Brain microvascular endothelial cell (primary cell): ENCODE measurements at regions not wholly inside any gene's neighbourhood (a gene's known extent, or its start where the extent isn't known, plus 50 kb on each side); places are given as distances from the start of the nearest gene placed in this dataset.

Experiments
- DNase-seq: peaks from one replicate; pipeline ENCODE4 v3.0.0-alpha.2; 2020
- H3K27ac ChIP-seq: fragments of 250-450 bp; sonication (Bioruptor Pico); 2 replicates; pipeline ENCODE4 v1.5.1; 2020; ENCODE audit warnings: mild to moderate bottlenecking, moderate library complexity
- H3K27me3 ChIP-seq: fragments of 250-450 bp; sonication (Bioruptor Pico); replicated peaks from 2 replicates; pipeline ENCODE4 v1.5.1; 2020; ENCODE audit warnings: mild to moderate bottlenecking
- H3K36me3 ChIP-seq: fragments of 250-450 bp; sonication (Bioruptor Pico); replicated peaks from 2 replicates; pipeline ENCODE4 v1.5.1; 2020; ENCODE audit warnings: mild to moderate bottlenecking
- H3K4me3 ChIP-seq: 2 replicates; pipeline ENCODE4 v1.5.1; 2011; ENCODE audit warnings: low read depth, mild to moderate bottlenecking, control low read depth, low read length, moderate library complexity
- in situ Hi-C: cut with HindIII; loops from 2 replicates; pipeline ENCODE4 v1.10.0; 2017; ENCODE audit warnings: low sequenced_read_pairs, low pct_ligation_motif_present
- TF ChIP-seq, protein P1 (sequence below): IDR thresholded peaks from 2 replicates; pipeline ENCODE4 v1.5.1; 2011; ENCODE audit warnings: low read depth, mild to moderate bottlenecking, moderate library complexity, low read length, control low read depth, inconsistent platforms; ENCODE audit errors: missing control alignments

DNA sequence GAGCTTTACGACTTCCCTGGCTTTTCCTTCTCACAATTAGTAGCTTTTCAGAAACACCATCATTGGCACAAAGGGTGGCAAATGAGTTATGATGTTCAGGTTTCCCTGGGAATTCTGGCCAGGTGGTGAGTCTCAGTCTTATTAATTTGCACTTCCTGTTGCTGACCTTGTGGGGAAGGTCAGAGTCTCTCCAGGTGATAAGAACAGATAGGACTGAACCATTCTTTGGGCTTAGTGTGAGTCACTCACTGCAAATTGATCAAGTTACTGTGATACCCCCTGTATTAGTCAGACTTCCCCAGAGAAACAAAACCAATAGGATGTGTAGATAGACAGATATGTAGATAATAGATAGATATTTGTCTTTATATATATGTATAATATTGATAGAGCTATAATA is 53.8 kb upstream of the RANBP3L start:
- DNase-seq, result no peak
- no peak overlapping the region for H3K27ac ChIP-seq
- H3K4me3 ChIP-seq, result no peak overlapping the region
- in situ Hi-C loops, result no loop called here
- H3K36me3 ChIP-seq, result no peaks in the 10 kb centered on the region
- TF ChIP-seq, protein P1, sequence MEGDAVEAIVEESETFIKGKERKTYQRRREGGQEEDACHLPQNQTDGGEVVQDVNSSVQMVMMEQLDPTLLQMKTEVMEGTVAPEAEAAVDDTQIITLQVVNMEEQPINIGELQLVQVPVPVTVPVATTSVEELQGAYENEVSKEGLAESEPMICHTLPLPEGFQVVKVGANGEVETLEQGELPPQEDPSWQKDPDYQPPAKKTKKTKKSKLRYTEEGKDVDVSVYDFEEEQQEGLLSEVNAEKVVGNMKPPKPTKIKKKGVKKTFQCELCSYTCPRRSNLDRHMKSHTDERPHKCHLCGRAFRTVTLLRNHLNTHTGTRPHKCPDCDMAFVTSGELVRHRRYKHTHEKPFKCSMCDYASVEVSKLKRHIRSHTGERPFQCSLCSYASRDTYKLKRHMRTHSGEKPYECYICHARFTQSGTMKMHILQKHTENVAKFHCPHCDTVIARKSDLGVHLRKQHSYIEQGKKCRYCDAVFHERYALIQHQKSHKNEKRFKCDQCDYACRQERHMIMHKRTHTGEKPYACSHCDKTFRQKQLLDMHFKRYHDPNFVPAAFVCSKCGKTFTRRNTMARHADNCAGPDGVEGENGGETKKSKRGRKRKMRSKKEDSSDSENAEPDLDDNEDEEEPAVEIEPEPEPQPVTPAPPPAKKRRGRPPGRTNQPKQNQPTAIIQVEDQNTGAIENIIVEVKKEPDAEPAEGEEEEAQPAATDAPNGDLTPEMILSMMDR, result no peak
- H3K27me3 ChIP-seq, result no peaks in the 10 kb centered on the region

DNA sequence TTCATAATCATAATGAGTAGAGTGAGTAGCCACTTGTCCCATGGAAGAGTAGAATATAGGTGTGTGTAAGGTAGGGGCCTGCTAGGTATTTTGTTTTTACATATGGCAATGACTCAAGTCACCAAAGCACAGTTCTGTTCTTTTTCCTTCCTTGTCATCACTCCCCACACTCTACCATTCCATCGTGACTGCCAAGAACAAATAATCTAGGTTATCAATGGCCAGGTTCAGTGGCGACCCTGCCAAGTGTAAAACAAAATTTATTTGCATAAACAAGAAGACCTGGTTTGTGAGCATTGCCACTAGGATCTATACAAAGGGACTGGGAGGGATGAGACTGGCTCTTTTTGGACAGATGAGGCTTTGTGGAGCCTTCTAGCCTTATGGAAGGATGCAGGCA is 55.2 kb upstream of the RANBP3L start:
- TF ChIP-seq, protein P1, result no peak
- no peak overlapping the region for H3K4me3 ChIP-seq
- in situ Hi-C loops, result no loop called here
- DNase-seq, result no peak
- H3K36me3 ChIP-seq, result no peaks in the 10 kb centered on the region
- no peak overlapping the region for H3K27ac ChIP-seq
- no peaks in the 10 kb centered on the region for H3K27me3 ChIP-seq

DNA sequence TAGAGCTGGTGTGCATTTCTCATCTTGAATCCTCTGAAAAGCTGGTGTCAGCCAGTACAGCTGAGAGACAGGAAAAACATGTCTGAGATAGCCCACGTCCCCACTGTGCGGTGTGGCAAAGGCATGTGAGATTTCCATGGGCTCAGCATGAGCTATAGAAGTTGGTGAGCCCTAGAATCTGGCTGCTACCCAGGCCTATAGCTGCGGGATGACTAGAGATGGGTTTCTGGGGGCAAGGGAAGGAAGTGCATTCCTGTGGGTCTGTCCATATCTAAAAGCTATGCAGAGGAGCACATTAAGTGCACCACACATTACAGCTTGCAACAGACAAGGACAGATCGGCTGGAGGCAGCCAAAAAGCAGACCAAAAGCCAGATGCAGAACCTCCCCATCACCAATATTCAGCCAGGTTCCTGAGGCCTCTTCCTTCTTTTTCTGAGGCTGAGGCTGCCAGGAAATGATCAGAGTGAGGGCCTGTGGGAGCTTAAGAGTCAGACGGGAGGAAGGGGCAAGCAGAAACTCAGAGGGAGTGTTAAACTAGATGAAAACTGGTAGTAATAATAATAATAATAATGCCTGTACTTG is 55.8 kb upstream of the RANBP3L start:
- DNase-seq, result peak; percentile 86
- TF ChIP-seq, protein P1, result no peak
- in situ Hi-C loops, result no loop called here
- no peaks in the 10 kb centered on the region for H3K27me3 ChIP-seq
- H3K27ac ChIP-seq, result peak overlapping the region; percentile 11
- no peaks in the 10 kb centered on the region for H3K36me3 ChIP-seq
- no peak overlapping the region for H3K4me3 ChIP-seq

DNA sequence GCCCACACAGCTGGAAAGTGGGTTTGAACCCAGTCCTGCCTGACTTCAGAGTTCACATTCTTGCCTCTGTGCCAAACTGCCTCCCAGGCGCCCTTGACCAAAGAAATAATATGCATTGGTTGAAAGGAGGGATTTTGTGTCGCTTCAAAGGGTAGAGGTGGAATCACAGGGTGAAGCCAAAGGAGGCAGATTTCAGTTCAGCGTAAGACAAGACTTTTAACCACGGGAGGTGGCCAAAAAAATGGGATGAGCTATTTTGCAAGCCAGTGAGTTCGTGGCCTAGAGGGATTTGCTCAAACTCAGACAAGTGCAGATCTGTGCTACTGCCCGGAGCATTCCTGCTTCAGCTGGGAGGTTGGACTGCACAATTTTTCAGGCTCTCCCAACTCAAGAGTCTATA is 57.6 kb upstream of the RANBP3L start:
- H3K27ac ChIP-seq, result no peak overlapping the region
- no peak for DNase-seq
- in situ Hi-C loops, result no loop called here
- no peaks in the 10 kb centered on the region for H3K27me3 ChIP-seq
- H3K36me3 ChIP-seq, result no peaks in the 10 kb centered on the region
- TF ChIP-seq, protein P1, result no peak
- H3K4me3 ChIP-seq, result no peak overlapping the region

DNA sequence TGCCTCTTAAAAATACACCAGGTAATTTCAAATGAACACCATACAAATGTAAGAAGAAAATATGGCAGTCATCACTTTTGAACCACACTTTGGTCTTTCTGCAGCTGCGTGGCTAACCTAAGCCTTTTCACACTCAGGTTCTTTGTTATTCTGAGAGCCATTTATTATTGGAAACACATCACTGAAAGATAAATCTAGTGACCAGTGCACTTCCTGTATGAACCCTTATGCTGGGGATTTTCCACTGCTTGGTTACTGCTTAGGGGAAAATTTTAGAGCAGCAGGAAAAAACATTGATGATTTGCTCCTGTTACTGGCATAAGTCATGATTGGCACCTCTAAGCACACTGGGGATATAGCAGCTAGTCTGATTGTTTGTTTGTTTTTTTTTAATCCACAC is 58.6 kb upstream of the RANBP3L start:
- Histone ChIP-seq H3K27me3 (no peaks in the 10 kb centered on the region), H3K36me3 (no peaks in the 10 kb centered on the region), H3K27ac (no peak overlapping the region), H3K4me3 (no peak overlapping the region)
- in situ Hi-C loops, result no loop called here
- no peak for DNase-seq
- TF ChIP-seq, protein P1, result no peak

DNA sequence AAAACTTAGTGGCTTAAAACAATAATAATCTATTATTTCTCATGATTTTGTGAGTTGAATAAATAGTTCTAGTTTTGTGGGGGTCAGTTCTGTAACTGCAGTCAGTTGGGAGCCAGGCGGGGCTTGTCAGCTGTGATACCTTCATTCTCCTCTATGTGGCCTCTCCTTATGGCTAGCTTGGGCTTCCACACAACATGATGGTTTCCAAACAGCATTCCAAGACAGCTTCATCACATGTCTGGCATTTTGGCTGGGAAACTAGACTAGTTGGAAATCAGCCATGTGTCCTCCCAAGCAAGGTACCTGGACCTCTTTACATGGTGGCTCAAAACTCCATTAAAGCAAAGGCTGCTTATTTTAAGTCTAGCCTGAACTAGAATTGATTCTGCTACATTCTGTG is 61.4 kb upstream of the RANBP3L start:
- H3K27me3 ChIP-seq, result no peaks in the 10 kb centered on the region
- TF ChIP-seq, protein P1, result peak; percentile 54
- H3K36me3 ChIP-seq, result no peaks in the 10 kb centered on the region
- H3K4me3 ChIP-seq, result no peak overlapping the region
- peak; percentile 84 for DNase-seq
- in situ Hi-C loops, result no loop called here
- no peak overlapping the region for H3K27ac ChIP-seq
